ENCODE measurements at regions not wholly inside any gene's neighbourhood (a gene's known extent, or its start where the extent isn't known, plus 50 kb on each side); places are given as distances from the start of the nearest gene placed in this dataset.
"Not testable (repeated sequence)": the region's sequence is repeated elsewhere in the genome, so short reads cannot be mapped to it uniquely, and the experiment has no call there.

GRCh38 chr10:78606766-78607165 is 462.0 kb upstream of the ZMIZ1 start:
- DNase-seq: not testable (repeated sequence)

DNA sequence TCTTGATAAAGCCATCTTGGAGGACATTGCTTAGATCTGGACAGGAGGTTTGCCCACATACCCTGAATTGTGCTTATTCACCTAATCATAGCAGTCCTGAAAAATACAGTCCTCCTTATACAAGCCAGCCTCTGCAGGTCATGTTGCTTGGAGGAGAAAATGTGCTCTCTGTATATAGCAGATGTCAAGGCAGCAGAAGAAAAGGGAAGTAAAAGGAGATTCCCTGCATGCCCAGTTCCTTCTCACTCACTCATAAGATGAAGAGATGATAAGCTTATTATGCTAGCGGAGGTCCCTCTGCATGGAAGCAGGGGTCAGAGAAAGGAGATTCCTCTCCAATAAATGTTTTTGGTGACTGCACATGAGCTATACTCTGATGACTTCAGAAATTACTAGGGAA is 458.8 kb upstream of the ZMIZ1 start:
- DNase-seq: no peak

- no peak for DNase-seq
These were observed 455.6 kb upstream of the ZMIZ1 start for GRCh38 chr10:78613132-78613531.

GRCh38 chr10:78614267-78614666 is 454.5 kb upstream of the ZMIZ1 start:
- no peak for DNase-seq

- no peak for DNase-seq
These were observed 454.0 kb upstream of the ZMIZ1 start for GRCh38 chr10:78614744-78615143.

DNA sequence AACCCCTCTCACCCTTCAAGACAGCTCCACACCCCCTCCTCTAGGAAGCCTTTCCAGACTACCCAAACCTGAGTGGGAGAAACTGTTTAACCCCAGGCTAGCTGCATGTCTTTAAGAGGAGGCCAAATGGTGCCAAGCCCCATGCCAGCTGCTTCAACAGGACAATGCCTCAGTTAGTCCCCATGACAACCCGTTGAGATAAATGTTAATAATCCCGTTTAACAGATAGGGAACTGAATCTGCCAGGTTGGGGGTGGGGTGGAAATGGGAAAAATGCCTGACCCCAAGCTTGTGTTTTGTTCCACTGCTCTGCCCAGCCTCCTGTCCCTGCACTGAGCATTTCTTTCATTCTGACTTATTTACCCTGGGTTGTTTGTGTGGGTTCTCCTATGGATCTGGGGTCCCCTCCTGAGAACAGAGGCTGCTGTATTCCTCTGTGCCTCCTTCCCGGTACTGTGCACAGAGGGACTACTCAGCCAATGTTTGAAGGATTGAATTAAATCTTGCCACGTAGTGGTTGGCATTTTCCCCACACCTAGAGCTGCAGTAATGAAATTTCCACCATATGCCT is 452.6 kb upstream of the ZMIZ1 start:
- no peak for DNase-seq

DNA sequence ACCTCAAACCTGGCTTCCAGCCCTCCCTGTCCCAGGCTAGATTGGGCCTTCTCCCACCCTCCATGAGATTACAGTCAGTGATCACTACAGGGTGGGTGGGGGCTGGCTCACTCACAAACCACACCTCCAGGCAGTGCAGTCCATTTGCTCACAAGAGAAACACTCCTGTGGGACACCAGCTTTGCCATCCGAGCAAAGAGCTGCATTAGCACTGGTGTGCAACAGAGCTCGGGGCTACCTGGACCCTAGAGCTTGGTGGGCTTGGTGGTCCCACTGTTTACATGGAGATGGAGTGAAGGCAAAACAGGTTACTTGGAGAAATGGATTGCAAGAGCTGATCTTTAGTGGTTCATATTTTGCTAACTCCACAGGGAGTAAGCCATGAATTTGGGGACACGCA is 451.7 kb upstream of the ZMIZ1 start:
- DNase-seq: no peak

- DNase-seq: no peak
These were observed 451.1 kb upstream of the ZMIZ1 start for GRCh38 chr10:78617631-78618030.

DNA sequence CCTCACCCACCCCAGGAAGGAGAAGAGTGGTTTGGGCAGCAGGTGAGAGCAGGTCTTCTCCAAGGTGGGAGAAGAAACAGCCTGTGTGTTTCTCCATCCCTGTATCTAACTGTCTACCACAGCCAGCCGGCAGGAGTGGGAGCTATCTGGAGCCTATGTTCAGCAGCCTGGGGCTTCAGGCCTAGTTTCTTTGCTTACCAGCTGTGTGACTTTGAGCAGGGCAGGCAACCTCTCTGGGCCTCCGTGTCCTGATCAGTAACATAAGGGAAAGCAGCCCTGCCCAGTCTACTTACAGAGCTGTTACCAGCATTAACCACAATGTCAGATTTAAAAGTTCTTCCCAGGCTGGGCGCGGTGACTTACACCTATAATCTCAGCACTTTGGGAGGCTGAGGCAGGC is 450.7 kb upstream of the ZMIZ1 start:
- no peak for DNase-seq

GRCh38 chr10:78619115-78619851 is 449.5 kb upstream of the ZMIZ1 start:
- no peak for DNase-seq

- DNase-seq: no peak
These were observed 448.9 kb upstream of the ZMIZ1 start for GRCh38 chr10:78619896-78620295.

DNA sequence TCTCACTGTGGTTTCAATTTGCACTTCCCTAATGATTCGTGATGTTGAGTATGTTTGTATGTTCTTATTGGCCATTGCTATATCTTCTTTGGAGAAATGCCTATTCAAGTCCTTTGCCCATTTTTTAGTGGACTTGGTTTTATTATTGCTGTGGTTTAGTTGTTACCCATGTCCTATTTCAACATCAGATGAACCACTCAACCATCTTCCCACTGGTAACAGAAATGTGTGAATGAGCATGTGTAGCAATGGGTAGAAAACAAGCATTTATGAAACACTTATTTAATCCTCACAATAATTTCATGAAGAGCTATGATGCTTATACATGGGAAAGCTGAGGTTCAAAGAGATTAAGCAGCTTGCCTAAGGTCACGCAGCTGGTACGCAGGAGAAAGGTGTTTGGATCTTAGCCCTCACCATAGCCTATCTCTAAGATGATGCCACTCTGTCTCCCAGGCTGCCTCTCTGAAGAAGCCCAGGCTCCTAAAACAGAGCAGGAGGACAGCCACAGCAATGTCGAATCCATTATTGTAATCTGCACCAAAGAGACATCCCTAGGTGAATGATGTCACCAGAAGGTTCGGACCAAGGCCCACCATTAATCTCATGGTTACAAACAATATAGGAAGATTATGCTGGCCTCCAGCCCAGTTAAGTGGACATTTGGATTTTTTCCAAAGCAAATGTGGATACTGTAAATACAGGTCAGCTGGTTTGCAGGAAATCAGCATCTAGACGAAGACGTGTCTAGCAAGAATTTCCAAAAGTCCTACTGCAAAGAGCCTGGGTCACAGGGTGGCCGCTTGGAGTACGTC is 447.6 kb upstream of the ZMIZ1 start:
- DNase-seq: no peak

- DNase-seq: no peak
These were observed 445.1 kb upstream of the ZMIZ1 start for GRCh38 chr10:78623578-78624215.

GRCh38 chr10:78624791-78625190 is 444.0 kb upstream of the ZMIZ1 start:
- DNase-seq: no peak

GRCh38 chr10:78626471-78626870 is 442.3 kb upstream of the ZMIZ1 start:
- DNase-seq: no peak

DNA sequence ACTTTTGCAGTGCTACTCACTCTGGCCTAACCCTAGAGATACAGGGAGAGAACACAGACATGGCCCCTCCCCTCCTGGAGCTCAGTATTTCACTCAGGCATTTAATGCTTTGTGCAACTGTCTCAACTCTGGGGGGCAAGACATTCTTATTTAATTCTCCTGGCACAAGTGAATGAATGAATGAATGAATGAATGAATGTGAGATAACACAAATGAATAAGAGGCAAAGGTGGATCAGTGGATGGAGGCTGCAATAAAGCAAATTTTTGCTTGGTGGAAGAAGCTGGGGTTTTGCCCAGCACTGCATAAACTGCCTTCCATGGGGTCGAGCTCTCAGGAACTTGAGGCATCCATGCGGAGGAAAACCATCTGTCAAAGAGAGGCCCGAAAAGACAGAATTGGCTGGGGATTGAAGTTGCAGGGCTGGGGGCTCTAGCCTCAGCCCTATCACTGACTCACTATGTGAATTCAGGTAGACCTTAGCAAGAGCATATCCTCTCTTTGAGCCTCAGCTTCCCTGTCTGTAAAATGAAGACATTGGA is 441.4 kb upstream of the ZMIZ1 start:
- DNase-seq: no peak

DNA sequence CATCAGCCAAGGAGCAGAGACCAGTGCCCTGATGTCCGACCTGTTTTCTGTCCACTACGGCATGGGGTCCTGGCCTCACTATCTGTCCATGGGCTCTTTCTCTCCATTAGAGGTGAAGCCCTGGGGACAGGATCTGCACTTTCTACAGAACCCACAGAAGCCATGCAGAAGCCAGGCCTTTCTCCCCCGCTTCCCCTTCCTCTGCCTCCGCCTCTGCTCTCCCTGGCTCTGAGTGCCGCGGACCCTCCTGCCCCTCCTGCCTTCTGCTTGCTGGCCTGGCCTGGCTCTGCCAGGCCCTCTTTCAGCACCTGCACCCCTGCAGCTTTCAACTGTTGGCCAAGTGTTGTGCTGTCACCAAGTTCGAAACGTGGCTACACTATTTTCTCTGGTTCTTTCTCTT is 439.8 kb upstream of the ZMIZ1 start:
- DNase-seq: no peak

DNA sequence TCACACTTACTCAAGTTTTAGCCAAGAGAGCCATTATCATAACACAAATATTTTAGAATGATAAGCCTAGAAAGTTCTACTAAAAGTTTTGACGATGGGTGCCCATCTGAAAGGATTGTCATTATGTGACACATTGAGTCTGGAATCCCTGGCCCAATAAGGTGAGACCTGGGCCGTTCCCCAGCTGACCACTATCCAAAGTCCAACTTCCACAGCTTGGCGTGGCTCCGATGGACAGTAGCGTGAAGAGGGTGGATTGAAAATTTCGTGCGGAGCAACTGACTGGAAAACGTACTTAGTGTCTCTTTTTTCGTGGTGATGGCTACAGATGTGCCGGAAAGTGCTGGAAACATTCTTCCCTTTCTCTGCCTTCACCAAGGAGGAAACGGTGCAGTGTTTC is 439.0 kb upstream of the ZMIZ1 start:
- DNase-seq: no peak

DNA sequence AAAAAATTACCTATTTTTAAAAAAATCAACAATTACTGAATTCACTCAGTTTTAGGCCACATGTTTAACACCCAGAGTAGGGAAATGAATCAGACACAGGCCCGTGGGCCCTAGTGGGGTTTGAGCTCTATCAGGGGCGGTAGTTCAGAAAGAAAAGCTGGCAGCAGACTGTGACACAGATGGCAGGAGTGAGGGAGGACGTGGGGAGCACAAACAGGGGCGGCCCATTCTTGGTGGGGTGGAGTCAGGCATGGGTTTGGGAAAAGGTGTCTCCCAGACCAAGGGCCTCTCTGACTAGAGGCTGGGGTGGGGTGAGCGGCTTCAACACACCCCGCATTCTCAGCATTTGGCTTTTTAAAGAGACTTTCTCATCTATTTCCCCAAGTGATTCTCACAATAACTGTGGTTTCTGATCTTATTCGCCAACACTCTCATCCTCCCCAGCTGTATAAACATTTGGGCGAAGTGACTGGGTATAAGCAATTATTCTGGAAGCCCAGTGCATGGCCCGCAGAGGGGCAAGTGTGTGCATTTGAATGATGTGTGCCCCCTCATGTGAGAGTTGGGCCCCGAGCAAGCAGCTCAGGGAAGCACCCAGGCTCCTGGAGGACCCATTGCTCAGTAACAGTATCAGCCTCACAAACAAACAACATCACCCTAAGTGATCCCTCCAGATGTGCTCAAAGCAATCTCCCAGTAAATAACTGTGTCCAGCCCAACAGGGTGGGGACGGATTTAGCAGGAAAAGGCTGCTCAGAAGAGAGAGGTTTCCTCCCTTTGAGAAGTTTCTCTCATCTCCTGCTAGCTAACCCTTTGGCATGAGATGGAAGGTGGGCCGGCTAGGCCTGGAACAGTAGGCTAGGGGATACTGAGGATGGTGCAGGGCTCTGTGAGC is 437.6 kb upstream of the ZMIZ1 start:
- peak; percentile 46 for DNase-seq

DNA sequence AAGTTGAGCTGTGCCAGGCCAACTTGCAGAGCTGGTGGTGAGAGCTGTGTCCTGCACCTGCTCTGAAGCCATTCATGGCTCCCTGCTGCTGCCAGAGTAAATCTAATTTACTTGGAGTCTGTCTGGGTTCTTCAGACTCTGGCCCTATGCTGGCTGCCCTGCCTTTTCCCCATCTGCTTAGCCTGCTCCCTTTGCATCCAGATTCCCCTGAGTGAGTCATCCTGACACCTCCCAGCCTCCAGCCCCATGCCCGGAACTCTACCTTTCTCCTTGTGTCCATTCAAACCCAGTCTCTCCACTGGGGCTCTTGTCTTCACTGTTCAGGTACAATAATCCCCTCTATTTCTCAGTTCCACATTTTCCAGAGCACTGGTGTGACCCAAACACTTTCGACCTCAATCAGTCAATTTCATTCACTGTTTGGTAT is 434.4 kb upstream of the ZMIZ1 start:
- DNase-seq: no peak

DNA sequence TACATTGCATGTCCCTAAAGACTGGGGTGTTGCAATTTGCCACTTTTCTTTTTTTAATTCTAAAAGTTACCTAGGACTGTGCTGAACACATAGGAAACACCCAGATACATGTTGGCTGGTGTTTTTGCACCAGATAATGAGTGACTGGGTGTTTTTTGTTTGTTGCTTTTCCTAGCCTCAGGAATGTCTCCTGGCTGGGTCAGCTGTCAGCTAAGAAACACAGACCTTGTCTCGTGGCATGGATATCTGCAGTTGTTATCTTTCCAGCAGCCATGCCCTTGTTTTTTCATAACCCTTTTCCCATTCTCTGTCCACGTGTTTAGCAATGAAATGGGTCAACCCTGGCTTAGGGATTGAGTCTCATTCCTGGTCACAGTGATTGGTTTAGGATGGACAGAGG is 433.9 kb upstream of the ZMIZ1 start:
- DNase-seq: no peak

DNA sequence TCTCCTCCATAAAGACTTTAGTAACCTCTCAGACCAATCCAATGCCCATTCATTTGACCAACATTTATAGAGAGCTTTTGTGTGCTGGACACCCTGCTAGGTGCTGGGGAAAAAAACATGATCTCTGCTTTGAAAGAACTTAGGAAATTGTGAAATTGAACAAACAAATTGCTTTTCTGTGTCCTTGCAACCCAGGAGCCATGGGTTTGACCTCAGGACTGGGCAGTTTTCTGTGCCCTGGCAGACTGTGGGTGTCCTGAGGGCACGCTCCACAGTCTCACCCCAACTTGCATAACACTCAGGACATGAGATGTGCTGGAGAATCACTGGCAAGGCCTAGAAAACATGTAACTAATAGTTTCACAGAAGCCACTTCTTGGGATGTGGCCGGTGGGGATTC is 429.1 kb upstream of the ZMIZ1 start:
- no peak for DNase-seq

Measured in stimulated activated CD8-positive, alpha-beta memory T cell treated with anti-CD3 and anti-CD28 coated beads, Interleukin-4, amount 100 ng/mL, for 48 hours (primary cell).